Fibroblast of gingiva (primary cell): ENCODE measurements at regions not wholly inside any gene's neighbourhood (a gene's known extent, or its start where the extent isn't known, plus 50 kb on each side); places are given as distances from the start of the nearest gene placed in this dataset.
A peak's percentile ranks its signal among the peaks of the same experiment; 100 is the strongest.

Experiments
- DNase-seq: peaks from one replicate; pipeline ENCODE4 v3.0.0-alpha.2; 2011; ENCODE audit warnings: low read depth

DNA sequence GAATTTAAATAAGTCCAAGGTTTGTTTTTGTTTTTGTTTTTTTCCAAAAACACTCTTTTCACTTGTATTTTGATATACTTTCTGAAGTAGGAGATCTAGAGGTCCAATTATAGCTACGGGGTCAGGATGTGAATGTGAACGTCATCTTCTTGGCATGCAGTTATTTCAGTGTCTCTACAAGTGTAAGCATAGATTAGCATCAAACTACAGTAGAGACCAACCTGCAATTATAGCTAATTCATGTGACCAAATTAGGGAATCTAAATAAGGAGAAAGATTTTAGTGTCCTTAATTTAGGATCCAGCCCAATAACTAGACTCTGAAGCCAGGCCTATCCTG lies 107.3 kb upstream of the PALMD start:
- no peak for DNase-seq

GRCh38 chr1:99539131-99539530 lies 106.8 kb upstream of the PALMD start:
- no peak for DNase-seq

GRCh38 chr1:99540744-99541143 lies 105.2 kb upstream of the PALMD start:
- no peak for DNase-seq

DNA sequence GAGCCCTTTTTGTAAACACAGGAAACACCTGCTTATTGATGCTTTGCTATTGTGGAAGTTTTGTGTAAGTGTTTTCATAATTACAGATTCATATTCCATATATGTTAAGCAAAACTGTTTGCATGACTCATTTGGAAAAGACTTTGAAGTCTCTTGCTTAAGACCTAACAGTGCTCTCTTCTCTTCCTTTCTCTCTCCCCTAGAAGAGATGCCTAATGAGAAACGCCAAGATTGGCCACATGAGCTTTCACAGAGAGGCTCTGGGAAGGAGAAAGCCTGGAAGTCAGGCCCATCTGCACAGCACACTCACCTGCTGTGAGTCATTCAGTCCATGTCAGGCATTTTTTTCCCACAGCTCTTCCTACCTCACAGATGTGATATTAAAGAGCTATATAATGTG lies 101.6 kb upstream of the PALMD start:
- peak; percentile 54 for DNase-seq

- DNase-seq = no peak
Observed at GRCh38 chr1:99546432-99547416, 99.2 kb upstream of the PALMD start.

GRCh38 chr1:99548943-99549605 lies 96.8 kb upstream of the PALMD start:
- no peak for DNase-seq

DNA sequence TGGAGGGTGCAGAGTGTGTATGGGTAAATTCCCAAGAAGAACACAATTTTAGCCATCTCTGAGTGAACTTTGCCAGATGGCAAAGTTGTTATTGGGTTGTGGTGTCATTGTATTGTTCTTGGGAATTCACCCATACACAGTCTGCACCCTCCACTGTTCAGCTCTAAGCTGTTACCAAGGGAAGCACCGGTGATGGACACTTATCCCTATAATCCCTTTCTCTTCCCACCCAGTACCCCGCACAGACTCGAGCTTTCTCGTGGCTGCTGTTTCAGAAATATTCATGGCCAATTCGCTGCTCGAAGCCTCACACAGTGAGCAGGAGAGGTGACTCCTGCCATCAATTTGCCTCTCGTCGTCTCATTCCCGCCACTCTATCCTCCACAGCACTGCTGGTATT lies 95.7 kb upstream of the PALMD start:
- DNase-seq = no peak

- DNase-seq = no peak
Observed at GRCh38 chr1:99551812-99552614, 93.9 kb upstream of the PALMD start.

GRCh38 chr1:99553301-99553700 lies 92.6 kb upstream of the PALMD start:
- no peak for DNase-seq

GRCh38 chr1:99553819-99554218 lies 92.1 kb upstream of the PALMD start:
- peak; percentile 54 for DNase-seq

- DNase-seq = no peak
Observed at GRCh38 chr1:99554727-99555126, 91.2 kb upstream of the PALMD start.

DNA sequence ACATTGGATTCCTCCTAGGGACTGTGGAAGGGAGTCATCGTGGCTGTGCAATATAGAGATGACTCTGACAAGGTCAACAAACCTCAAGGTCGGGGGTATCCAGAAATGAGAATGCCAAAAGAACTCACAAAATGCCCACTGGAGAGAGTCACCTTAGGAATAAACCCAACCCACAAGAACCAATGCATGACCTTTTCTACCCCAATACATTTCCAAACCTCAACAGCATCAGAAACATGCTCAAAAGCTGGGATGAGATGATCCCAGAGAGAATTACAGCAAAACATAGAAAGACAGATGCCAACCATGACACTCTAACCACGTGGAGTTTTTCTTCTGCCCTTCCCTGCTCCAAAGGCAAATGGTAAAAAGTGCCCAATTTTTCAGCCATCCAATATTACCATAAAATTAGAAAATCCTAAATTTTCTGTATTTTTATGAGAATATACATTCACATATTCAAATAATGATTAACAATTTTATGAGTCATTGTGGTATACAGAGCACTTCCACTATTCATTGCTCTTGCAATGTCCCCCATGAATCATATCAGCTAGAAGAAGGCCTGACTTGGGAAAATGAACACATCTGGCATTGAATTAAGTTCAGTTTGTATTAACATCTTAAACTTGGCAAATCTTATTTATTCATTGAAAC lies 88.2 kb upstream of the PALMD start:
- peak; percentile 79 for DNase-seq

- DNase-seq = no peak
Observed at GRCh38 chr1:99559166-99559565, 86.7 kb upstream of the PALMD start.

- no peak for DNase-seq
Observed at GRCh38 chr1:99560207-99561040, 85.5 kb upstream of the PALMD start.

GRCh38 chr1:99561952-99562351 lies 84.0 kb upstream of the PALMD start:
- DNase-seq = no peak

DNA sequence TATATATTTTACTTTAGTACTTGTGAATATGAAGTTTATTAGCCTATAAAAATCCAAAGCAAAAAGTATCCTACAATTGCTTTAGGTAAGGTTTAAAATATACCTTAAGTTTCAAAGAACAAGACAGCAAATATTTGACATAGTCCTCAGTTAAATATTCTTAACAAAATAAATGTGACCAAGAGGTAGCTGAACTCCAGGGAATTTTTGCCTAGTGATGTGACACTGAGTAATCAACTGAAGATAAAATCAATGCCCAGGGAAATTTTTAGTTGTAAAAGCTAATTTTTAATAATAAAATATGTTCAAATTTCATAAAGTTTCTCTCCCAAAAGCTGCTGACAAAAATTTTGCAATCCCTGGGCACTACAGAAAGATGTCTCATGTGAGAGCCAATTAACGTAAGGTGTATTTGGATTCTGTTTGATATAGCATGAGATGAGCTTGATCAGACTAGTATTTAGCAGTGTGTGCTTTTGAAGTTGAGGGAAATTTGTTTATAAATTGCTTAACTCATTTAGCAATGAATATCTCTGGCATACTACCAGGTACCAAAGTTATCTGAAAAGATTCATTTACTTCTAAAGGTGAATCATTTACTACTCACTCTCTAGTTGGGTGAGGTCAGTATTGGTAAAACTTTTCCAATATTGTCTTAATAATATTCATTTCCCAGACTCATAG lies 80.2 kb upstream of the PALMD start:
- DNase-seq = no peak

DNA sequence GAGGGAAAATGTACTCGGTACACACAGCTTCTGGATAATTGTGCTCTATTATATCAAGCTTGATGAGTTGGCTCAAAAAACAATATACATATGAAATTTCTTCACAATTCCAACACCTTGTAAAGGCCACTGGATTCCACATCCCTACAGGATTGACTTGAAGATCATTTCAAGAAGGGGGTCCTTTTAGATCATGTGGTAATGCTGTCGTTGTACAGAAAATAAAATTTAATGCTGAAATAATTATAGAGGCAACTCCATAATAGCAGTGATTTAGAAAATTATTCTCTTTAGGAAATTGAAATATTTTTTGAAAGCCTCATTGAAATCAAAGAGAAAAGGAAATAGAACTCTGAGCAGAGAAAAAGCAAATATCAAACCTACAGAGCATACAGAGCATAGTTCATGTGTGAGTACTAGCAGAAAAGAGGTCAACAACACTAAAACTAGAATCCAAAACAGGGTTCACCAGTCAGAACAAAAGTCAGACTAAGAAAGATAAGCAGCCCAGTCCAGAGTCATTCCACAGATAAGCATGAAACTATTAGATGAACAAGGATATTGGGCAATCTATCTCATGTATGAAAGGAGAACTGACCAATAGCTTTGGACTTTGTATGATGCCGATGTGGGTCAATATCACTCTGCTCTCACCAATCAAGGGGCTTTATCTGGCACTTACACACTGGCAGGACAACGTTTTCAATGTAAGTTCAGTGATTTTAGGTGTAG lies 79.5 kb upstream of the PALMD start:
- no peak for DNase-seq

GRCh38 chr1:99570486-99571089 lies 75.3 kb upstream of the PALMD start:
- no peak for DNase-seq

DNA sequence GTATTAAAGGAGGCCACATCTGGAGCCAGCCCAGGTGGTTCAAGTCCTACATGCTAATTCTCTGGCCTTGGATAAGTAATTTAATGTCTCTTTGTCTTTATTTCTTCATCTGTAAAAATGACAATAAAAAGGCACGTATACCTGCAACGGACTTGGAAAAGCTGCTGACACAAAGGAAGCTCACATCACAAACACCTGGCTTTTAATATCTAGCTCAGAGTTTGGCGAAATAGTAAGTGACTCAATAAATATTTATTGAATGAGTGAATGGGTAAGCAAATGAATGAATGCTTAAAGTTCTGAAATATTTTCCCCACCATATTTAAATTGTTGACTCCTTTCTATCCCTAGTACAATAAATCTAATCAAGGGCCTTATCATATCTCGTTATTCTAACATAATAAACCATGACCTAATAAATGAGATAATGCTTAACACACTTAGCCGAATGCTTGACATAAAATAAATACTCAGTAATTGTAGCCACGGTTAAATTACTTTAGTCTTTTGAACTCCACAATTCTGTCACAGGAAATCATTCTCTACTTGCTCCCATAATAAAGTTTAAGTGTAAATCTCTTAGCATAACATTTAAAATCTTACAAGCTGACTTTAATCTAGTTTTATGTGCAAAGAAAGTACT lies 74.7 kb upstream of the PALMD start:
- DNase-seq = no peak
